DOHH2 (cell line): ENCODE measurements at regions not wholly inside any gene's neighbourhood (a gene's known extent, or its start where the extent isn't known, plus 50 kb on each side); places are given as distances from the start of the nearest gene placed in this dataset.

ENCODE experiments used
- CTCF ChIP-seq: fragments of 200-600 bp; sonication (generic); IDR thresholded peaks from one replicate; pipeline ENCODE4 v1.5.1; 2014; ENCODE audit warnings: antibody characterized with exemption, mild to moderate bottlenecking, low read depth, low read length; ENCODE audit not compliant: poor library complexity, severe bottlenecking
- EZH2phosphoT487 ChIP-seq: fragments of 200-600 bp; sonication (generic); IDR thresholded peaks from 2 replicates; pipeline ENCODE4 v1.6.1; 2017; ENCODE audit warnings: borderline replicate concordance, mild to moderate bottlenecking, antibody characterized with exemption, low read length, moderate library complexity, mixed read lengths

GRCh38 chr10:121405953-121406352 lies 192.3 kb downstream of the FGFR2 start:
- TF ChIP-seq CTCF (no peak), EZH2phosphoT487 (no peak)
